Heart right ventricle (tissue), 16 donors: ENCODE measurements at regions not wholly inside any gene's neighbourhood (a gene's known extent, or its start where the extent isn't known, plus 50 kb on each side); places are given as distances from the start of the nearest gene placed in this dataset.

Source experiments
- ATAC-seq, 8 donors: fragments of 200-7000 bp; cut with Tn5 transposase; one replicate each; pipeline ENCODE4 v1.9.1; 2020; ENCODE audit warnings: mild to moderate bottlenecking in 8 of 8, moderate library complexity in 8 of 8, moderate number of reproducible peaks in 1 of 8
- DNase-seq, 2 donors: peaks; one replicate each; pipeline ENCODE4 v3.0.0-alpha.2; 2020
- H3K27ac ChIP-seq, 10 donors: fragments of 200-600 bp; sonication (generic) in 2 of 10; one replicate each; pipeline versions ENCODE4 v1.5.0 to v1.8.0; 2020 to 2022; ENCODE audit warnings: mild to moderate bottlenecking in 3 of 10
- H3K27me3 ChIP-seq, 7 donors: fragments of 200-600 bp; one replicate each; pipeline ENCODE4 v1.8.0; 2021 to 2022; ENCODE audit warnings: mild to moderate bottlenecking in 2 of 7
- H3K36me3 ChIP-seq, 9 donors: fragments of 200-600 bp; sonication (generic) in 1 of 9; one replicate each; pipeline versions ENCODE4 v1.5.0 to v1.8.0; 2020 to 2022; ENCODE audit warnings: mild to moderate bottlenecking in 2 of 9
- H3K4me1 ChIP-seq, 9 donors: fragments of 200-600 bp; sonication (generic) in 1 of 9; one replicate each; pipeline versions ENCODE4 v1.5.0 to v1.8.0; 2020 to 2022; ENCODE audit warnings: mild to moderate bottlenecking in 4 of 9
- H3K4me3 ChIP-seq, 10 donors: fragments of 200-600 bp; sonication (generic) in 2 of 10; one replicate each; pipeline versions ENCODE4 v1.5.0 to v1.8.0; 2020 to 2022; ENCODE audit warnings: mild to moderate bottlenecking in 7 of 10, moderate library complexity in 2 of 10
- H3K9me3 ChIP-seq, 11 donors: fragments of 200-600 bp in 10 of 11; sonication (generic) in 2 of 11; one replicate each; pipeline versions ENCODE4 v1.5.0 to v1.8.0; 2013 to 2022; ENCODE audit warnings: mild to moderate bottlenecking in 2 of 11, control low read depth in 1 of 11, moderate library complexity in 1 of 11
- CTCF ChIP-seq, 9 donors: fragments of 200-600 bp; sonication (generic) in 2 of 9; IDR thresholded peaks; one replicate each; pipeline versions ENCODE4 v1.5.0 to v1.8.0; 2021 to 2022; ENCODE audit warnings: antibody characterized with exemption in 9 of 9, mild to moderate bottlenecking in 5 of 9, moderate library complexity in 1 of 9
- WGBS, 2 donors: extraction: QIAGEN DNeasy Blood & Tissue Kit; methylation state at CpG; one replicate each; pipeline ENCODE4 v1.1.7; 2013; ENCODE audit warnings: inconsistent platforms in 1 of 2; 5-methylcytosine and 5-hydroxymethylcytosine counted together
- intact Hi-C, 10 donors: fragments of 100-400 bp; cut with DNase I; formaldehyde crosslinking; loops; one replicate each; pipeline versions ENCODE4 v1.11.1 to v1.14.2; 2022
- donor health status: Arrhythmogenic right ventricular cardiomyopathy.
- donor health status: ischemic (EF 13 %, LVEDD 7.1; RV severe dilation, severe dysfunction).
- donor health status: healthy with polysubstance abuse.
- donor health status: DM: no; HTN: yes; CAD: no.
- donor health status: DM: no; HTN: no; CAD: no.
- donor health status: ischemic (EF 25% LVEDD 6.9; RV normal size, moderate dysfunction).
- donor health status: ischemic (EF 25% LVEDD 5.7; RV mildly dilated, moderate dysfunction).
- donor health status: healthy.
- donor health status: DM: yes; HTN: yes; CAD: no.
- donor health status: Ischemic cardiomyopathy.
- donor health status: ischemic (EF 35%, LVEDD 5.7; RV mildly dilated, moderate dysfunction).
- donor health status: nonischemic (EF 11% LVEDD 7.7; RV severe dilation, severe dysfunction).
- donor health status: DM: yes; HTN: yes; CAD: no.
- donor health status: PGD.
- donor health status: ischemic (EF 29% LVEDD 5.4; RV normal size, mild dysfunction).
- donor health status: nonischemic (EF 23%, LVEDD 6.1; RV moderate dilation, normal function).

- no peaks in the 10 kb centered on the region for H3K36me3 ChIP-seq
- H3K27me3 ChIP-seq = no peaks in the 10 kb centered on the region
- H3K27ac ChIP-seq = no peak overlapping the region
- H3K4me3 ChIP-seq = no peak overlapping the region
- DNase-seq (no peak), ATAC-seq (no peak)
- WGBS, 2 donors = 91 to 96% methylated on average over 2 of the region's 2 CpGs
- H3K9me3 ChIP-seq = peaks cover 0 to 9% (median 0%) of the 10 kb centered on the region in 11 donors
- TF ChIP-seq CTCF (IDR thresholded peaks at IDR 0.05) = no peak
- intact Hi-C loops = no loop called here
- H3K4me1 ChIP-seq = peaks cover 0 to 6% (median 0%) of the 10 kb centered on the region in 9 donors
Observed at GRCh38 chr11:30811226-30811755, 225.1 kb upstream of the MPPED2 start.

GRCh38 chr11:30810116-30810515 is 224.0 kb upstream of the MPPED2 start:
- Histone ChIP-seq H3K36me3 (no peaks in the 10 kb centered on the region), H3K27ac (no peak overlapping the region), H3K4me1 (no peaks in the 10 kb centered on the region), H3K4me3 (no peak overlapping the region), H3K27me3 (no peaks in the 10 kb centered on the region), H3K9me3 (peaks cover 0 to 14% (median 0%) of the 10 kb centered on the region in 11 donors)
- ATAC-seq = no peak
- 97 to 99% methylated on average over 2 of the region's 2 CpGs for WGBS, 2 donors
- TF ChIP-seq CTCF (IDR thresholded peaks at IDR 0.05) = no peak
- intact Hi-C loops = no loop called here
- no peak for DNase-seq

GRCh38 chr11:30801357-30801756 is 215.2 kb upstream of the MPPED2 start:
- no peaks in the 10 kb centered on the region for H3K36me3 ChIP-seq
- no peak for ATAC-seq

GRCh38 chr11:30800904-30801303 is 214.8 kb upstream of the MPPED2 start:
- H3K27ac ChIP-seq = no peak overlapping the region
- intact Hi-C loops = loop anchor here in 1 of 10 donors (10.0 kb wide), 1 partner anchor 64 kb away; no protein-coding TSS in a partner anchor

More at GRCh38 chr11:30801357-30801756, 215.2 kb upstream of the MPPED2 start:
- no peak for DNase-seq
- peaks cover 0 to 10% (median 0%) of the 10 kb centered on the region in 11 donors for H3K9me3 ChIP-seq
- no peaks in the 10 kb centered on the region for H3K27me3 ChIP-seq
- no peak overlapping the region for H3K27ac ChIP-seq
- no peaks in the 10 kb centered on the region for H3K4me1 ChIP-seq
- no peak overlapping the region for H3K4me3 ChIP-seq
- no peak for TF ChIP-seq CTCF (IDR thresholded peaks at IDR 0.05)
- intact Hi-C loops = loop anchor here in 1 of 10 donors (10.0 kb wide), 1 partner anchor 63 kb away; no protein-coding TSS in a partner anchor
- WGBS, 2 donors = 39 to 55% methylated on average over 4 of the region's 4 CpGs

More at GRCh38 chr11:30800904-30801303, 214.8 kb upstream of the MPPED2 start:
- Histone ChIP-seq H3K9me3 (peaks cover 0 to 6% (median 0%) of the 10 kb centered on the region in 11 donors), H3K4me1 (no peaks in the 10 kb centered on the region), H3K4me3 (no peak overlapping the region), H3K27me3 (no peaks in the 10 kb centered on the region), H3K36me3 (no peaks in the 10 kb centered on the region)
- ATAC-seq (no peak), DNase-seq (no peak)
- TF ChIP-seq CTCF (IDR thresholded peaks at IDR 0.05) = no peak
